ENCODE measurements at regions not wholly inside any gene's neighbourhood (a gene's known extent, or its start where the extent isn't known, plus 50 kb on each side); places are given as distances from the start of the nearest gene placed in this dataset.

DNA sequence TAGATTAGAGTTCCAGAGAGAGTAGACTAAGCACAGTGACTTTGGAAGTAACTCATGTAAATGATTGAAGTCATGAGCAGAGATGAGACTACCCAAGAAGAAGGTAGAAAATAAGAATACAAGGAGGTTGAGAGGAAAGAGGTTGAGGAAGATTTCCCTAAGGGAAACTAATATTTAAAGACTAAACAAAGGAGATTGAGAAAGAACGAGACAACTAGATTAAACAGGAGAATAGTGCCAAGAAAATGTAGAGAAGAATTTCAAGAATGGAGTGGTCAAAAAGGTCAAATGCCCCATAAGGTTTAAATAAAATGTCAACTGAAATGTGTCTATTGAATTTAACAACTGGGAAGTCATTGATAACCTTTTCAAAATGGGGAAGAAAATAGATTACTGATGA, 59.0 kb downstream of the RPS29 start:
- DNase-seq (ENCODE audit: low read depth in 2 of 2): no peak

DNA sequence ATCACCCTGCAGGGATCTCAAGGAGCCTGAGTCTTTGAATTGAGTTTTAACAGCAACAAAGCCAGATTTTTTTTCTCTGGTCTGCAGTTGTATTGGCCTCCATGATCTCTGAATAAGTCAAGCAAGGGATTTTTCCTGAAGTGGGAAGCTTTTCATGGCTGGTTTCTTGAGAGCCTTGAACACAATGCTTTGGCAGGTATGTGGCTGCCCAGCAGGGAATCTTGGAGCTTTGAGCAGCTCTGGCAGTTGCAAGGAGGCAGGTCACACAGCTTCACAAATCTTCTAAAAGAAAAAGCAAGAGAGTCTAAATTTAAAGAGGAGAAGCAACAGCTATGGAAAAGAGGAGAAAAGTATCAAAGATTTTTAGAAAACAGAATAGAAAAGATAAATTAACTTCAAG, 60.1 kb downstream of the RPS29 start:
- DNase-seq (ENCODE audit: low read depth in 2 of 2): no peak

DNA sequence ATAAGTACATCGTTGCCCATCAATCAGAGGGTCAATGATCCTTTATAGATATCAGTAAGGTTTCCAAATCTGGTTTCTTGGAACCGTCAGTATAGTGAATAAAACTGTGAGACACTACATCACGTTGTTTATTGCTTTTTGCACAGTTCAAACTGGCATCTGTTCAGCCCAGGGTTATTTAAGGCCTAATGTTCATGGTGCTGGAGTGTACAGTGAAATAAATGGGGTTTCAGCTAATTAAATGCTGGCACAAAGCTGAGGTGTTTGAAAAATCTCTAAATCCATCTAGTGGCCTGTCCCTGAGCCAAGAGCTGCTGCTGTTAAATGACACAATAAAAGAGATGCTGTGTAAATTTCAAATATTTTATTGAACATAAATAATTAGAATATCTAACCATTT, 69.9 kb downstream of the RPS29 start:
- DNase-seq (ENCODE audit: low read depth in 2 of 2): no peak

DNA sequence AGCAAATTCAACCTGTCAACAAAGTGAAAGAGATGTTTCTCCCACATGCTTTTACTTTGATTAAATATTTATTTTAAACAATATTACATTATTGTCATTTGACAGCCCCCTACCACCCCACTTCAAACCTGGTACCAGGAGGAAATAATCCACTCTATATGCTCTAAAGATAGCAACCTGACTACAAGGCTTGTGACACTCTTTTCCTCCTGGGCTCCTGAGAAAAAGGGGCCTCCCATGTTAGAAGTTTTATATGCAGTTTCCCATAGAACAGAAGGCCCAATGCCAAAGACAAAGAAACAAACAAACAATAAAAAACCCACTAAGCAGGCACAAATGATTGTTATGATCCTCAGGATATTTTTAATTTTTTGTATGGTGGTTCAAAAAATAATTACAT, 73.6 kb downstream of the RPS29 start:
- no peak for DNase-seq (ENCODE audit: low read depth in 2 of 2)

DNA sequence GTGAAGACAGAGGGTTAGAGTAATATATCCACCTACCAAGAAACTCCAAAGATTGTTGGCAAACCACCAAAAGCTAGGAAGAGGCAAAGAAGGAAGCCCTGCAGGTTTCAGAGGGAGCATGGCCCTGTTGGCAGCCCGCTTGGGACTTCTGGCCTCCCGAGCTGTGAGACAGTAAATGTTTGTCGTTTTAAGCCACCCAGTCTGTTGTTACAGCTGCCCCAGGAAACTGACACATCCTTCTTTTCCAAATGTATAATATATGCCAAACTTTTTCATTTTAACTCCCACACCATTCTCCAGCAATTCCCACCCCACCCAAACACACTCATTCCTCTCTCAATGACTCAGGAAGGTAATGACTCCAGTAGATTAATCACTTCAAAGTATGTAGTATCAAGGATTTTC, 74.0 kb downstream of the RPS29 start:
- no peak for DNase-seq (ENCODE audit: low read depth in 2 of 2)

DNA sequence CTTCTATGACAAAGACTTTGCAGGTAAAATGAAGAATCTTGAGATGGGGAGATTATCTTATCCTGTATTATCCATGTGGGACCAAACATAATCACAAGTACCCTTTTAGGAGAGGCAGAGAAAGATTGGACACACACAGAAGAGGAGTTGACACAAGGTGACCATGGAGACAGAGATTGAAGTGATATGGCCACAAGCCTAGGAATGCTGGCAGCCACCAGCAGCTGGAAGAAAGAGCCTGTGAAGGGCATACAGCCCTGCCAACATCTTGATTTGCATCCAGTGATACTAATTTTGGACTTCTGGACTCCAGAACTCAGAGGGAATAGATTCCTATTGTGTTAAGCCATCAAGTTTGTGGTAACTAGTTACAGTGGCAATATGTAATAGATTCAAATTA, 78.1 kb downstream of the RPS29 start:
- DNase-seq (ENCODE audit: low read depth in 2 of 2): no peak

DNA sequence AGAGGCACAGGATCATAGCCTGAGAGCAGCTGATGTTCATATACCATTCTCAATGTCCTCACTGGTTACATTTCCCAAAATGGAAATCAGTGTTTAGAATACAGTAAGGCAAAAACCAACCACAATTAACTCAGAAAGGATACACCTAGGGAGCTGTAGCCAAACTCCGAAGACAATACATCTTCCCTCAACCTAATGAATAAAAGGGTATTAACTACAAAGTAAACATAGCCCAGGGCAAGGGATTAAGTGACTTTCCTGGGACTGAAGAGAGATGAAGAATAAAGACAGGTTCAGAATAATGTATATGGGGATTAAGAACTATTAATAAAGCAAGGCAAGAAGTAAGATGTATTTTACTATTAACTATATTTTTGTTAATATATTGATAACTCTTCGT, 79.5 kb downstream of the RPS29 start:
- no peak for DNase-seq (ENCODE audit: low read depth in 2 of 2)

DNA sequence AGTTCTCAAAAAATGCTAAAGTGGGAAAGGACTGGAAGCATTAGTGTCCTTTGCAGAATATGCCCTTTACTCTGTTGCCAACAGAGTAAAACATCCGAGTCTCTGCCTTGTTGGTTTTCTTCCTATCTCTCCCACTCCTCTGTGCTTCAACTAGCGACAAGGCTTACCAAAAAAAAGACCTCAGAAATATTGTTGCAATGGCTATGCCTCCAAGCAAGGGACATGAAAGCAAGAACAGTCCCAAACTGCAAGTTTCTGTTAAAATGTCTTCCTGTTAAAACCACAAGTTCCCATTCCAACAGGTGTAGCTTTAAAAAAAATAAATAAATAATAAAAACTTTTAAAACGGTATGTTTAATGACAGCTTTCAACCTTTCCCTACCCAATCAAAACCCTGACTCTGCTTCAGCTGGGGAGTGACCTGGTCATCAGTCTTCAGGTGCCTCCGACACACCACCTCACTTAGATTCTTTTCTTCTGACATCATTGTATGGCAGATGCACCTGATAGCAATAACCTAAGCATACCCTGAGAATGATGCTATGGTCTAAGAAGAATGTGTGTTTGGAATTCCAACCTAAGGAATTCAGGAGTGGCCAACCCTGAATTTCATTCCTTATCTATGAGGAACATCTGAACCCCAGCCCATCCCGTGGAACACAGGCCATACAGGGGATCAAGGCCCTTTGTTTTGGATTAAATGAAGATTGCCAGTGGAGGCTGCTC, 81.0 kb downstream of the RPS29 start:
- DNase-seq (ENCODE audit: low read depth in 2 of 2): no peak

DNA sequence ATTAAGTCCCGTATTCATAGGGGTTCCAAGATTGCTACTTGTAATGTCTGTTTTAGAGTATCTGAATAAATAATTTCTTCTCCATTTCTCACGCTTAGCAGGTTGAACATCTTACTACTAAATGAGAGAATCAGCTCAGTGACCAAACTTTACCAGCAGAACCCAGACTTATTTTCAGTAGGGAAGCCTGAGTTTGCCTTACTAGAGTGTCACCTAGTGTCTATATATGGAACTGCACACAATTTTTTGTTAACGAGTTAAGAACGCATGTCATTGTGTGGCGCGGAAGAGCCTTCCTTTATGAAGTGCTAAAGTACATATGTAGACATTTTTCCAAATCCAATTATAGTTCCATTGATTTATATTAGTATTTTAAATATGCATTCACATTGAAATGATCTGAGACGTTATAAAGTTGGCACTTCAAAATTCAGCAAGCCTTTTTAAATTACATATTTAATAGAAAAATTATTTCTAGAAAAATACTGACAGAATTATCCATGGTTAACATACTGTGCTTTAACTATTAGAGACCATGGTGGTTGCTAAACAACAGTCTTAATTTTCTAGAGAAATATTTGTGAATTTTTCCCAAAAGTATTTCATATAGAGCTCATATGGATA, 88.3 kb downstream of the RPS29 start:
- no peak for DNase-seq (ENCODE audit: low read depth in 2 of 2)

DNA sequence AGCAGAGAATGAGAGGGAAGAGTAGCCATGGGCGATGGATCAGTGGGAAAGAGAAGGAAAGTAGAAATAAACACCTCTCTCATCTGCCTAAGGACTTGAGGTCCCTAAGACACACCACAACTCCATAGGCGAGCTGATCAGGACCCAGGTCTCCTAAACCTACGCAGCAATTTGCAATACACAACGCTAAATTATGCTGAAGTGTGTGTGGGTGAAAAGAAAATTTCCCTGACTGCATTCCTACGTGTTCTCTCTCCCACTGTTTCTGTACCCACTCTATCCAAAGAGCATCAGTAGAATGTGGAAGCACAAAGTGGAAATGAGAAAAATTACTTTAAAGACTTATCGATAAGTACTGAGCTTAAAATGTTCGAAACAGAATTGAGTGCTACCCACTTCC, 88.9 kb downstream of the RPS29 start:
- no peak for DNase-seq (ENCODE audit: low read depth in 2 of 2)

DNA sequence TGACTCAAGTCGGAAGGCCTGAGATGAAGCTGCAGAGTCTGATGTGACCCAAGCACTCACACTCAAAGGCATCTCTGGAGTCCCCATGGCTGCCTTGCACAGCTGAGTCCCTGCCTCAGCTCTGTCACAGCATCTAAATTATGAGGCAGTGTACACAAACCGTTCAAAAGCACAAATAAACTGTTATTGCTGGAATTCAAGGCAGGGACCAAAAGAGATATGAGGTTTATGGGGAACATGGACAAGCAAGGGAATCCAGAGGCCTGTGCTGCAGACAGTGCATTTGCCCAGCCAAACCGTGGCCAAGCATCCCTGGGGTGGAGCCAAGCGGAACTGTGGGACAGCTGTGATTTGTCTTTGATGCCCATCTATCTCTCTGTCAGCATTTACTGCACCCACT, 91.3 kb downstream of the RPS29 start:
- DNase-seq (ENCODE audit: low read depth in 2 of 2): no peak

DNA sequence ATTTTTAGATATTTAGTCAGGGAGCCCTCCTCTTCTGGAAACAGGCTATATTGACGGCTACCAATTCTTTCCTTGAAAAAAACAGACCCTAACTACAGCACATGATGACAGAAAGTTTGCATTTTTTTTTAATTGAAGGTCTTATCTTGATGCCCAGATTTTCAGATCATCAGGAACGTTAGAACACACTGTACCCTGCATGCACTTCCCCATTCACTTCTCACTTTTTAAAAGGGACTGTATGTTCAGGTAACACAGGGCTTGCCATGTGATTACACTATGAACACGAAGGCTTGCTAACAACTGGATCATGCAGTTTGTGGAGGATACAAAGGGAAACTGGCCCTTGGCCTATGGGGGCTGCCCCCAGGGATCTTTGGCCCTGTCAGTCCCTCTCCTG, 92.6 kb downstream of the RPS29 start:
- no peak for DNase-seq (ENCODE audit: low read depth in 2 of 2)

DNA sequence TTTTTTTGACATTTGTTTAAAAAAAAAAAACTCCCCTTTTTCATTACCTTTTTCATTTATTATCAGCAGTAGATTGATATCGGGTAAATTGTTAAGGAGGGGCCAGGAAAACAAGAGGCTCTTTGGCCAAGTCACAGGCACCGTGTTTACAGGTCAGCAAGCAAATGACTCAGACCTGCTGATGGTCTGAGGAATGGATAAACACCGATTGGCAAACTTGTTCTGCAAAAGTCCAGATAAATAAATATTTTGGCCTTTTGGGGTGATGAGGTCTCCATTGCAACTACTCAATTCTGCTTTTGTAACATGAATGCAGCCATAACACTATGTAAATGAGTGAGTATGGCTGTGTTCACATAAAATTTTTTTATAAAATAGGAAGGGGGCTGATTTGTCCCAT, 94.0 kb downstream of the RPS29 start:
- no peak for DNase-seq (ENCODE audit: low read depth in 2 of 2)

DNA sequence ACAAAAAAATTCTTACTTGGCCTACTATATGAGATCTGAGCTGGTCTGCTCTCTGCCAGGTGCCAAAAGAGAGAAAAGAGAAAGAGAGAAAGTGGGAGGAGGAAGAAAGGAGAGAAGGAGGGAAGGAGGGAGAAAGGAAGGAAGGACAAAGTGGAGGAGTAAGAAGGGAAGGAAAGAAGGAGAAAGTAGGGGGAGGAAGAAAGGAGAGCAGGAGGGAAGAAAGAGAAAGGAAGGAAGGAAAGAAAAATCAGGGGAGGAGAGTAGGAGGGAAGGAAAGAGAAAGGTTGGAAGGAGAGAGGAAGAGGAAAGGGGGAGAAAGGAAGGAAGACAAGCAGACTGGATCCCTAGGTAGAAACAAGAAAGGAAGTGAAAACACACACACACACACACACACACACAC, 96.8 kb downstream of the RPS29 start:
- DNase-seq (ENCODE audit: low read depth in 2 of 2): no peak

DNA sequence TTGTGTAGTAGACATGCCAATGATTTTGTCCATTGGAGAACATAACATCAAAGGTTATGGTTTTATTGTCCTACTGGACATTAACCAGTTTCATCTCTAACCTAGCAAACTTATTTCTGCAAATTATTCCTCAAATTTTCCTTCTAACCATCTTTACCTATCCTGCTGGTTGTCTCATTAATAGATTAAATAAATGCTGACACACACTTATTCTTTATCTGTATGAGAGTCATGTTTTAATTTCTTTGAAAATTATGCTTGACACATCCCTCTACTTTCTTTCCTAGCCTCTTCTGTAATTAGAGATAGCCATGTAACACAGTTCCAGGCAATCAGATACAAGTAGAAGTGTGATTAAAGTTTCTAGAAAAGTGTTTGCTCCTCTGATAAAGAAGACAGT, 98.9 kb downstream of the RPS29 start:
- no peak for DNase-seq (ENCODE audit: low read depth in 2 of 2)

DNA sequence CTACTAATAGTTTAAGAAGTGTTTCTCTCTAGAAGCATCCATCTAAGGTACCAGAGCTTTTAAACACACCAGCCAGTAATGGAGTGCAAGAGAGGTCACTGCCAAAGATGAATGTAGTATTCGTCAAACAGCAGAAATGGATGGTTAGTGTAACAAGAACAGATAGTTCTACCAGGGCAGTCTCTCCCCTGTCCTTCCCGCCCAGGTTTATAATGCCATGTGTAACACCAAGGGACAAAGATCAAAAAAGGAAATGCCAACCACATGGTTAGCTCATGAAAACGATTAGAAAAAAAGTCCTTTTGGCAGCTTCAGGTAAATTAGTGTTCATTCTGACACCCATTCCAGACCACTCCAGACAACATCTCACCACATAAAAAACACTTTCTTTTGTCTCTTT, 100.9 kb downstream of the RPS29 start:
- no peak for DNase-seq (ENCODE audit: low read depth in 2 of 2)

DNA sequence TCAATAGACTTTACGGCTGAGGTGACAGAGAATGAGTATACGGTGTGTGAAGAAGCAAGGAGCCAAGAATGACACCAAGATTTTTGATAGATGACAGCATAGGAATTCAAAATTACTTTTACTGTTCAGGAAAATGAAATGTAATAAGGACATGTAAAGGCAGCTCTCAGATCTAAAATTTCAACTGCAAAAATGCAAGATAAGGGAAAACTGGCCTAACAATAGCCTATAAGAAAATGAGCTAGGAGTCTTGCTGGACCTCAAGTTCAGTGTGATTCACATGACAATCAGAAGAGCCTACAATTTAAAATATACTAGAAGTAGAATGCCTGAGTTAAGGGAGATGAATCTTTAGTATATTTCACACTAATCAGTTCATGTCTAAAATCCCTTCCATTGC, 102.0 kb downstream of the RPS29 start:
- no peak for DNase-seq (ENCODE audit: low read depth in 2 of 2)

DNA sequence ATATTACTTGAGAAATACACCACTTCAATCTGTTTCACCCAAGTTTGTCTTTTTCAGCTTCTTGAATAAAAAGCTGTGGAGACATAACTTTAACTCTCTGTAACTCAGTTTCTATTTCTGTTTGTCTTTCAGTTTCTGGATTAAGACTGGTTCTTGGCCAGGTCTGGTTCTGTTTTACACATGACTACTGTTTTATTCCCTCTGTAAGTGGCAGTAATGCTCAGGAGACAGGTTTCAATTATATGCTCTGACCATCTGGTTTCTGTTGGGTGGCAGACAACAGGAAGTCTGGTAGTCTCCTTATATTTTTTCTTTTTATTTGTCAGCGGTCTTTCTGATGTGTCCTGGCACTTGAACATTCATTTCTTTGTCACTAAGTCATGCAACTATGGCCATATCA, 102.9 kb downstream of the RPS29 start:
- DNase-seq (ENCODE audit: low read depth in 2 of 2): no peak

DNA sequence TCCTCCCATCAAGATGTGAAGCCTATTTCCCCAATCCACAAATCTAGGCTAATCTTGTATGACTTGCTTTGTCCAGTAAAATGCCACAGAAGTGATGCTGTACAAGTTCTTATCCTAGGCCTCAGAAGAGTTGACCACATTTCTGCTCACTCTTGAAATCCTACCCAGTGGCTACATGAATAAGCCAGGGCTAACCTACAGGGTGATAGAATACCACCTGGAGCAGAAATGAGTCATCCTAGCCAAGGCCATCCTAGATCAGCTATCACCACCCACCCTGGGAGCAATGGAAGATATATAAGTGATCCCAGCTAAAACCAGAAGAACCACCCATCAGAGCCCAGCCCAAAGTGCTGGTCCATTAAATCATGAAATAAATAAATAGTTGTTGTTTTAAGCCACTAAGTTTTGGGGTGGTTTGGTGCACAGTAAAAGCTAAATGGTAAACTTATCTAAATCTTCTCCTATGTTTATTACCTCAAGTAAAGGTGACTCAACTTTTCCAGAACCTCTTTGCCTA, 105.1 kb downstream of the RPS29 start:
- no peak for DNase-seq (ENCODE audit: low read depth in 2 of 2)

DNA sequence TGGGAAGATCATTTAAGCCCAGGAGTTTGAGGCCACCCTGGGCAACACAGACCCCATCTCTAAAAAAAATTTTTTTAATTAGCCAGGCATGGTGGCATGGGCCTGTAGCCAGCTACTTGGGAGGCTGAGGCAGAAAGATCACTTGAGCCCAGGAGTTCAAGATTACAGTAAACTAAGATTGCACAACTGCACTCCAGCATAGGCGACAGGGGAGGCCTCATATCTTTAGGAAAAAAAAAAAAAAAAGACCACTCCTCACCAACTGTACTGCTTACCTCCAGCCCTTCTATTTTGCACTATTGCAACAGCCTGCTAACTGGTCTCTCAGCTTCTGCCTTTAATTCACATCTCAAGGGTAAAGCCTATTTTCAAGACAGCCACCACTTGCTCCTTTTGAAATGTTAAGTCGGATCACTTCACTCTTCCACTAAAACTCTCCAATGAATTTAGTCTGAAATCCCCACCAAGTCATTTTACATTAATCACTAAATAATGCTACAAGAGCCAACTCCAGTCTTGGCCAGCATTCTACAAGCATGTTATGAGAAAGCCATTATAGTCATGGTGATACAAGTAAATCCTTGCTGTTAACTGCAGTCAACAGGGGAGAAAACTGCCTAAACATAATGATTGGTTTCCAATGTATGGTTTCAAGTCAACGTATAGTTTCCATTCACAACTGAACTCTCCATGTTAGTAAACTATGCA, 106.0 kb downstream of the RPS29 start:
- no peak for DNase-seq (ENCODE audit: low read depth in 2 of 2)

DNA sequence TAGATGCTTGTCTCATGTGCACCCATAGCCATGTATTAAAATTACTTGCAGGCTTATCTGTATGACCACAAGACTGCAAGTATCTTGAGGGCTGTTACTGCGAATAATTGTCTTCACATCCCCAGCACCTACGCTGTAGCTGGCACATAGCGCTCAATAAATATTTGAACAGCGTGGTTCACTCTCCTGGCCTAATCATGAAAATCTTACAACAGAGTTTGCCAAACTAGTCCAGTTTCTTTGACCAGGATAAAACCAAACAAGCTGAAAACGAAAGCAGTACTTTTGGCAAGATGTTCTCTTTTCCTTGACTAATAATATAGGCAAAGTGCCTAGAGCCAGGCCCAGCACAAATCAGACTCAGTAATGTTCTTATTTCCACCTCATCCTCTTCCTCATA, 106.7 kb downstream of the RPS29 start:
- DNase-seq (ENCODE audit: low read depth in 2 of 2): no peak

DNA sequence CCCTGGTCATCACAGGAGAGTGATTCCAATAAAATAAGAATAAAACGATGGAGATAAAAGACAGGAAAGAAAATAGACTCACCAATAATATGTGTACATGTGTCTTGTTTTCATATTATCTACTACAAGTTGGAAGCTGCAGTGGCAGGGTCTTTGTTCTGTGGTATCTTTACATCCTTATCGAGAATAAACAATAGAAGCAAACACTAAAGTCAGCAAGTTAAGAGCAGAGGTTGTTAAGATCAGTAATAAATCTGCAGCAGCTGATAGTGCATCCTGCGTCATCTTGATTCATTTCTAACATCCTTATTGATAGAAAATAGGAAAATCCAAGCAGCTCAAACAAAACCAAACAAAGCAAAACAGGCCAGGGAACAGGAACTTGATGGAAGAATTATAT, 107.4 kb downstream of the RPS29 start:
- no peak for DNase-seq (ENCODE audit: low read depth in 2 of 2)

DNA sequence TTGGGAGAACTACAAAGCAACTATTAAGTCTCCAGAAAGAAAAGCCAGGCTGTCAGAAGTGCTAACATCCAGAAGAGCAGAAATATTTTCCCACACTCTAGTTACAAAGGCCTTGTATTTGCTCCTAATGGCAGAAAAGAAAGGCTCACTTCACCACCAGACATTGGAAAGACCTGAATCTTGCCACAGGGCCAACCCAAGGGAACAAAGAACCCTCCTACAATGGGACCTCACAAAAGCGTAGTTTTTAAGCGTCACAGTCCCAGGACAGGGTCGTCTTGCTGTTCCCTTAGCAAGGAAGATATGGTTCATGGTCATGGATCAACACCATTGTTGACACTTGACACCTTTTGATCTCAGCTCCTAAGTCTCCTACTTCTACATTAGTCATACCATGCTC, 119.1 kb downstream of the RPS29 start:
- no peak for DNase-seq (ENCODE audit: low read depth in 2 of 2)
